Karpas-422 (cell line): ENCODE measurements at regions not wholly inside any gene's neighbourhood (a gene's known extent, or its start where the extent isn't known, plus 50 kb on each side); places are given as distances from the start of the nearest gene placed in this dataset.

Experiments used
- DNase-seq: peaks from one replicate; pipeline ENCODE4 v3.0.0-alpha.2; 2015
- H2AFZ ChIP-seq: fragments of 200-600 bp; sonication (generic); 2 replicates; pipeline ENCODE4 v1.6.1; 2014; ENCODE audit warnings: antibody characterized with exemption, low read length, mixed read lengths
- H3K27ac ChIP-seq: fragments of 200-600 bp; sonication (generic); 2 replicates; pipeline ENCODE4 v1.5.1; 2014; ENCODE audit warnings: mild to moderate bottlenecking, low read length, moderate library complexity
- H3K27me3 ChIP-seq: fragments of 200-600 bp; sonication (generic); 2 replicates; pipeline ENCODE4 v1.6.1; 2014; ENCODE audit warnings: low read length, mixed read lengths
- H3K36me3 ChIP-seq: fragments of 200-600 bp; sonication (generic); 2 replicates; pipeline ENCODE4 v1.6.1; 2014; ENCODE audit warnings: low read length, mixed read lengths; ENCODE audit not compliant: insufficient read depth
- H3K4me1 ChIP-seq: fragments of 200-600 bp; sonication (generic); 2 replicates; pipeline ENCODE4 v1.6.1; 2014; ENCODE audit warnings: mild to moderate bottlenecking, low read length, mixed read lengths
- H3K4me2 ChIP-seq: fragments of 200-600 bp; sonication (generic); 2 replicates; pipeline ENCODE4 v1.6.1; 2014; ENCODE audit warnings: low read length, low read depth, mild to moderate bottlenecking; ENCODE audit not compliant: poor library complexity, severe bottlenecking
- H3K4me3 ChIP-seq: fragments of 200-600 bp; sonication (generic); 2 replicates; pipeline ENCODE4 v1.5.1; 2014; ENCODE audit warnings: mild to moderate bottlenecking, antibody characterized with exemption, low read length, mixed read lengths
- H3K79me2 ChIP-seq: fragments of 200-600 bp; sonication (generic); 2 replicates; pipeline ENCODE4 v1.6.1; 2014; ENCODE audit warnings: mild to moderate bottlenecking, low read length, mixed read lengths
- H3K9ac ChIP-seq: fragments of 200-600 bp; sonication (generic); 2 replicates; pipeline ENCODE4 v1.6.0; 2014; ENCODE audit warnings: low read length
- H3K9me2 ChIP-seq: fragments of 200-600 bp; sonication (generic), shearing (Covaris generic); replicated peaks from 2 replicates; pipeline ENCODE4 v1.6.0; 2014; ENCODE audit warnings: mild to moderate bottlenecking, low read length, moderate library complexity; ENCODE audit not compliant: insufficient read depth
- H3K9me3 ChIP-seq: fragments of 300-700, 200-600 bp; sonication (generic); 2 replicates; pipeline ENCODE4 v1.6.1; 2014; ENCODE audit warnings: low read length, mixed read lengths
- H4K20me1 ChIP-seq: fragments of 200-600 bp; sonication (generic); 2 replicates; pipeline ENCODE4 v1.6.1; 2014; ENCODE audit warnings: mild to moderate bottlenecking, antibody characterized with exemption, low read length, low read depth; ENCODE audit not compliant: insufficient read depth

- H3K36me3 ChIP-seq, result no peaks in the 10 kb centered on the region
- no peak for DNase-seq
- no peaks in the 10 kb centered on the region for H3K27me3 ChIP-seq
- H3K9ac ChIP-seq, result no peak overlapping the region
- no peaks in the 10 kb centered on the region for H4K20me1 ChIP-seq
- no peak overlapping the region for H3K4me2 ChIP-seq
- no peaks in the 10 kb centered on the region for H3K9me3 ChIP-seq
- H3K4me1 ChIP-seq, result no peaks in the 10 kb centered on the region
- H3K4me3 ChIP-seq, result no peak overlapping the region
- no peaks in the 10 kb centered on the region for H3K9me2 ChIP-seq
- H3K27ac ChIP-seq, result no peak overlapping the region
- H3K79me2 ChIP-seq, result no peaks in the 10 kb centered on the region
- no peak overlapping the region for H2AFZ ChIP-seq
These were observed 580.5 kb downstream of the REEP3 start for GRCh38 chr10:64101606-64102263.

- no peaks in the 10 kb centered on the region for H4K20me1 ChIP-seq
- no peaks in the 10 kb centered on the region for H3K27me3 ChIP-seq
- H3K36me3 ChIP-seq, result no peaks in the 10 kb centered on the region
- no peak for DNase-seq
- H3K27ac ChIP-seq, result no peak overlapping the region
- H3K79me2 ChIP-seq, result no peaks in the 10 kb centered on the region
- no peaks in the 10 kb centered on the region for H3K4me1 ChIP-seq
- H3K9me3 ChIP-seq, result no peaks in the 10 kb centered on the region
- no peaks in the 10 kb centered on the region for H3K9me2 ChIP-seq
- no peak overlapping the region for H3K4me3 ChIP-seq
- no peak overlapping the region for H3K9ac ChIP-seq
- no peak overlapping the region for H3K4me2 ChIP-seq
- H2AFZ ChIP-seq, result no peak overlapping the region
These were observed 581.0 kb downstream of the REEP3 start for GRCh38 chr10:64102264-64102633.

GRCh38 chr10:64102916-64103315, 581.7 kb downstream of the REEP3 start:
- H3K4me3 ChIP-seq, result no peak overlapping the region
- H3K9me2 ChIP-seq, result no peaks in the 10 kb centered on the region
- H3K36me3 ChIP-seq, result no peaks in the 10 kb centered on the region
- H3K9me3 ChIP-seq, result no peaks in the 10 kb centered on the region
- no peaks in the 10 kb centered on the region for H3K27me3 ChIP-seq
- no peaks in the 10 kb centered on the region for H3K79me2 ChIP-seq
- H3K4me2 ChIP-seq, result no peak overlapping the region
- no peak overlapping the region for H2AFZ ChIP-seq
- no peak overlapping the region for H3K27ac ChIP-seq
- no peaks in the 10 kb centered on the region for H4K20me1 ChIP-seq
- H3K4me1 ChIP-seq, result no peaks in the 10 kb centered on the region
- DNase-seq, result no peak
- no peak overlapping the region for H3K9ac ChIP-seq

- H3K9me3 ChIP-seq, result no peaks in the 10 kb centered on the region
- H3K27ac ChIP-seq, result no peak overlapping the region
- H3K4me1 ChIP-seq, result no peaks in the 10 kb centered on the region
- H3K79me2 ChIP-seq, result no peaks in the 10 kb centered on the region
- no peaks in the 10 kb centered on the region for H3K27me3 ChIP-seq
- no peak overlapping the region for H3K9ac ChIP-seq
- no peak overlapping the region for H3K4me2 ChIP-seq
- no peaks in the 10 kb centered on the region for H4K20me1 ChIP-seq
- H3K9me2 ChIP-seq, result no peaks in the 10 kb centered on the region
- H2AFZ ChIP-seq, result no peak overlapping the region
- H3K4me3 ChIP-seq, result no peak overlapping the region
- H3K36me3 ChIP-seq, result no peaks in the 10 kb centered on the region
- no peak for DNase-seq
These were observed 582.7 kb downstream of the REEP3 start for GRCh38 chr10:64103750-64104470.

GRCh38 chr10:64109926-64110495, 588.8 kb downstream of the REEP3 start:
- Histone ChIP-seq H4K20me1 (no peaks in the 10 kb centered on the region), H3K36me3 (no peaks in the 10 kb centered on the region), H3K4me3 (no peak overlapping the region), H3K79me2 (no peaks in the 10 kb centered on the region), H3K27ac (no peak overlapping the region), H3K9ac (no peak overlapping the region), H3K9me3 (no peaks in the 10 kb centered on the region), H3K4me1 (no peaks in the 10 kb centered on the region), H3K27me3 (no peaks in the 10 kb centered on the region), H3K4me2 (no peak overlapping the region), H3K9me2 (no peaks in the 10 kb centered on the region), H2AFZ (no peak overlapping the region)
- no peak for DNase-seq

GRCh38 chr10:64112701-64113355, 591.6 kb downstream of the REEP3 start:
- Histone ChIP-seq H3K4me1 (no peaks in the 10 kb centered on the region), H3K9ac (no peak overlapping the region), H2AFZ (no peak overlapping the region), H3K4me3 (no peak overlapping the region), H4K20me1 (no peaks in the 10 kb centered on the region), H3K79me2 (no peaks in the 10 kb centered on the region), H3K36me3 (no peaks in the 10 kb centered on the region), H3K4me2 (no peak overlapping the region), H3K9me3 (no peaks in the 10 kb centered on the region), H3K27me3 (no peaks in the 10 kb centered on the region), H3K9me2 (no peaks in the 10 kb centered on the region), H3K27ac (no peak overlapping the region)
- DNase-seq, result no peak

GRCh38 chr10:64113375-64113774, 592.2 kb downstream of the REEP3 start:
- no peaks in the 10 kb centered on the region for H3K4me1 ChIP-seq
- no peaks in the 10 kb centered on the region for H3K27me3 ChIP-seq
- H4K20me1 ChIP-seq, result no peaks in the 10 kb centered on the region
- no peaks in the 10 kb centered on the region for H3K79me2 ChIP-seq
- H3K4me3 ChIP-seq, result no peak overlapping the region
- H3K9ac ChIP-seq, result no peak overlapping the region
- H3K9me2 ChIP-seq, result no peaks in the 10 kb centered on the region
- H3K9me3 ChIP-seq, result no peaks in the 10 kb centered on the region
- no peak for DNase-seq
- H3K27ac ChIP-seq, result no peak overlapping the region
- no peaks in the 10 kb centered on the region for H3K36me3 ChIP-seq
- H3K4me2 ChIP-seq, result no peak overlapping the region
- no peak overlapping the region for H2AFZ ChIP-seq

- Histone ChIP-seq H3K4me2 (no peak overlapping the region), H3K4me3 (no peak overlapping the region)
These were observed 592.6 kb downstream of the REEP3 start for GRCh38 chr10:64113792-64114191.

More at GRCh38 chr10:64113792-64114191, 592.6 kb downstream of the REEP3 start:
- Histone ChIP-seq H3K9me2 (no peaks in the 10 kb centered on the region), H3K79me2 (no peaks in the 10 kb centered on the region), H3K27me3 (no peaks in the 10 kb centered on the region), H2AFZ (no peak overlapping the region), H3K4me1 (no peaks in the 10 kb centered on the region), H3K27ac (no peak overlapping the region), H3K9me3 (no peaks in the 10 kb centered on the region), H4K20me1 (no peaks in the 10 kb centered on the region), H3K36me3 (no peaks in the 10 kb centered on the region), H3K9ac (no peak overlapping the region)
- DNase-seq, result no peak
